ENCODE measurements at regions not wholly inside any gene's neighbourhood (a gene's known extent, or its start where the extent isn't known, plus 50 kb on each side); places are given as distances from the start of the nearest gene placed in this dataset.

GRCh38 chr15:29920515-29920914, 98.2 kb upstream of the TJP1 start:
- Histone ChIP-seq H3K27me3 (replicated peaks; ENCODE audit: insufficient read depth) (no peaks in the 10 kb centered on the region), H3K4me1 (ENCODE audit: insufficient read depth) (peaks cover 36% of the 10 kb centered on the region), H3K27ac (no peak overlapping the region), H3K4me3 (no peak overlapping the region), H3K9ac (no peak overlapping the region), H3F3A (ENCODE audit: insufficient read depth) (0 out of 2 replicates have a peak, but pooled peaks cover 20% of the 10 kb centered on the region), H3K79me2 (ENCODE audit: insufficient read depth) (no peaks in the 10 kb centered on the region), H3K4me2 (ENCODE audit: unreplicated experiment) (no peak overlapping the region), H4K20me1 (ENCODE audit: insufficient read depth) (no peaks in the 10 kb centered on the region), H3K36me3 (ENCODE audit: low read depth) (no peaks in the 10 kb centered on the region), H3K9me2 (ENCODE audit: insufficient read depth) (no peaks in the 10 kb centered on the region), H3K9me3 (ENCODE audit: low read depth) (no peaks in the 10 kb centered on the region), H2AFZ (no peak overlapping the region)
- DNase-seq = peak; percentile 24
- WGBS, 2 experiments (ENCODE audit: low coverage in 1 of 2, low lambda C conversion rate in 2 of 2, missing lambda C conversion rate in 2 of 2) = 57 to 60% methylated on average over 12 of the region's 12 CpGs
- TF ChIP-seq EZH2 (IDR thresholded peaks at IDR 0.05; ENCODE audit: insufficient read depth, poor library complexity, severe bottlenecking) = no peak
- no peak for TF ChIP-seq EZH2phosphoT487 (IDR thresholded peaks at IDR 0.05; ENCODE audit: insufficient read depth, low read depth)
- in situ Hi-C loops (cut with MboI) = loop anchor here (10.0 kb wide), 1 partner anchor 166 kb away; no protein-coding TSS in a partner anchor

- TF ChIP-seq EZH2phosphoT487 (IDR thresholded peaks at IDR 0.05; ENCODE audit: insufficient read depth, low read depth) (no peak), EZH2 (IDR thresholded peaks at IDR 0.05; ENCODE audit: insufficient read depth, poor library complexity, severe bottlenecking) (no peak)
- H3K9me2 ChIP-seq (ENCODE audit: insufficient read depth) = no peaks in the 10 kb centered on the region
These were observed 97.2 kb upstream of the TJP1 start for GRCh38 chr15:29919380-29919881.

DNA sequence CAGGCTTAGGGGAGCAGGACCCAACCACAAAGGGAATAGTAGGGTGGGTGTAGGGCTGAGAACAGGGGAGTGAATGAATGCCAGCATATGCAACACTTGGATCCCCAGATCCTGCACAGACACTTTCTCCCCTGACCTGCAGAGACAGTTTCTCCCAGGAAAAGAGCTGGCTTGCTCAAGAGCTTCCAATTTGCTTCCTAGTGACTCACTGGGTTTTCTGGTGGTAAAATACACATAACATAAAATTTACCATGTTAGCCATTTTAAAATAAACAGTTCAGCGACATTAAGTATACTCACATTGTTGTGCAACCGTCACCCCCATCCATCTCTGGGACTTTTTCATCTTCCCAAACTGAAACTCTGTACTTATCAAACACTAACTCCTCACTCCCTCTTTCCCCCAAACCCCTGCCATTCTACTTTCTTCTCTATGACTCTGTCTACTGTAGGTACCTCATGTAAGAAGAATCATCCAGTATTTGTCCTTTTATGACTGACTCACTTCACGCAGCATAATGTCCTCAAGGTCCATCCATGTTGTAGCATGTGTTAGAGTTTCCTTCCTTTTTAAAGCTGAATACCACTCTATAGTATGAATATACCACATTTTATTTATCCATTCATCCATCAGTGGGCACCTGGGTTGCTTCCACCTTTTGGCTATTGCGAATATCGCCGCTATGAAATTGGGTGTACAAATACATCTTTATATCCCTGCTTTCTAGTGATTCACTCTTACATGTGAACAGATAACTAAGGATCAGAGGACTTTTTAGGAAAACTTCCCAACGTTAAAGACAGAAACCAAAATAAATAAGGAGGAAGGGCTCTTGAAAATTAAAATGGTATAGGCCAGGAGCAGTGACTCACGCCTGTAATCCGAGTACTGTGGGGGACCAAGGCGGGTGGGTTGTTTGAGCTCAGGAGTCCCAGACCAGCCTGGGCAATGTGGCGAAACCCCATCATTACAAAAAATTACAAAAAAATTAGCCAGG, 95.6 kb upstream of the TJP1 start:
- no peak overlapping the region for H3K4me2 ChIP-seq (ENCODE audit: unreplicated experiment)
- WGBS, 2 experiments (ENCODE audit: low coverage in 1 of 2, low lambda C conversion rate in 2 of 2, missing lambda C conversion rate in 2 of 2) = 80 to 82% methylated on average over 11 of the region's 11 CpGs

More at GRCh38 chr15:29919380-29919881, 97.2 kb upstream of the TJP1 start:
- Histone ChIP-seq H3F3A (ENCODE audit: insufficient read depth) (0 out of 2 replicates have a peak, but pooled peaks cover 13% of the 10 kb centered on the region), H3K9ac (no peak overlapping the region), H3K4me1 (ENCODE audit: insufficient read depth) (peaks cover 25% of the 10 kb centered on the region), H3K27me3 (replicated peaks; ENCODE audit: insufficient read depth) (no peaks in the 10 kb centered on the region), H3K4me3 (no peak overlapping the region), H3K79me2 (ENCODE audit: insufficient read depth) (no peaks in the 10 kb centered on the region), H3K4me2 (ENCODE audit: unreplicated experiment) (no peak overlapping the region), H3K36me3 (ENCODE audit: low read depth) (no peaks in the 10 kb centered on the region), H3K27ac (no peak overlapping the region), H2AFZ (no peak overlapping the region), H3K9me3 (ENCODE audit: low read depth) (no peaks in the 10 kb centered on the region), H4K20me1 (ENCODE audit: insufficient read depth) (no peaks in the 10 kb centered on the region)
- in situ Hi-C loops (cut with MboI) = no loop called here
- no peak for DNase-seq
- 88 to 100% methylated on average over 2 of the region's 2 CpGs for WGBS, 2 experiments (ENCODE audit: low coverage in 1 of 2, low lambda C conversion rate in 2 of 2, missing lambda C conversion rate in 2 of 2)

DNA sequence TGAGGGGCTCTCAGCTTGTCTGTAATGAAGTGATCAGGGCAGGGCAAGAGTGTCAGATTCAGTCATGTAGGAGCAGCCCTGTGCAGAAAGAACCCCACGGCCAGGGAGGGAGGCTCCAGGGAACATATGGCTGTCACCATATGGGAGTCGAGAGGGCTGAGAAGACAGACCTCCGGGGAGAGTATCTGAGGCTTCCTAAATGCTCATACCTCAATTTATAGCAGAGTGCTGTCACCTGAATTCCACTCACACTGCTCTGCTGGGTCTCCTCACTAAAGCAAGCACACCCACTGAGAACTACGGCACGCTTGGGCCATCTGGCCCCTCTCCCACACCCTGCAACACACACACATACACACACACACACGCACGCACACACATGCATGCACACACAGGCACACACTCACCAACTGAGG, 92.3 kb upstream of the TJP1 start:
- Histone ChIP-seq H3K9me3 (ENCODE audit: low read depth) (no peaks in the 10 kb centered on the region), H3K4me3 (no peak overlapping the region), H3F3A (ENCODE audit: insufficient read depth) (peaks cover 37% of the 10 kb centered on the region), H3K4me2 (ENCODE audit: unreplicated experiment) (no peak overlapping the region), H3K27me3 (replicated peaks; ENCODE audit: insufficient read depth) (no peaks in the 10 kb centered on the region), H2AFZ (no peak overlapping the region; the same call in 1 of the 2 replicates), H4K20me1 (ENCODE audit: insufficient read depth) (no peaks in the 10 kb centered on the region), H3K9me2 (ENCODE audit: insufficient read depth) (no peaks in the 10 kb centered on the region), H3K27ac (no peak overlapping the region), H3K79me2 (ENCODE audit: insufficient read depth) (no peaks in the 10 kb centered on the region), H3K36me3 (ENCODE audit: low read depth) (no peaks in the 10 kb centered on the region), H3K9ac (no peak overlapping the region), H3K4me1 (ENCODE audit: insufficient read depth) (peaks cover 26% of the 10 kb centered on the region)
- no peak for DNase-seq
- TF ChIP-seq EZH2 (IDR thresholded peaks at IDR 0.05; ENCODE audit: insufficient read depth, poor library complexity, severe bottlenecking) = no peak
- TF ChIP-seq EZH2phosphoT487 (IDR thresholded peaks at IDR 0.05; ENCODE audit: insufficient read depth, low read depth) = no peak
- WGBS, 2 experiments (ENCODE audit: low coverage in 1 of 2, low lambda C conversion rate in 2 of 2, missing lambda C conversion rate in 2 of 2) = 44 to 59% methylated on average over 7 of the region's 7 CpGs
- in situ Hi-C loops (cut with MboI) = no loop called here

More for the DNA sequence above, 95.6 kb upstream of the TJP1 start:
- H3K4me1 ChIP-seq (ENCODE audit: insufficient read depth) = peaks cover 34% of the 10 kb centered on the region
- in situ Hi-C loops (cut with MboI) = no loop called here
- H3K27ac ChIP-seq = no peak overlapping the region
- H2AFZ ChIP-seq = no peak overlapping the region
- TF ChIP-seq EZH2 (IDR thresholded peaks at IDR 0.05; ENCODE audit: insufficient read depth, poor library complexity, severe bottlenecking) (no peak), EZH2phosphoT487 (IDR thresholded peaks at IDR 0.05; ENCODE audit: insufficient read depth, low read depth) (no peak)
- H3K9ac ChIP-seq = no peak overlapping the region
- no peaks in the 10 kb centered on the region for H3K36me3 ChIP-seq (ENCODE audit: low read depth)
- no peaks in the 10 kb centered on the region for H3K9me2 ChIP-seq (ENCODE audit: insufficient read depth)
- DNase-seq = peak; percentile 56
- no peaks in the 10 kb centered on the region for H3K79me2 ChIP-seq (ENCODE audit: insufficient read depth)
- no peak overlapping the region for H3K4me3 ChIP-seq
- no peaks in the 10 kb centered on the region for H3K9me3 ChIP-seq (ENCODE audit: low read depth)
- H3F3A ChIP-seq (ENCODE audit: insufficient read depth) = peaks cover 25% of the 10 kb centered on the region
- no peaks in the 10 kb centered on the region for H4K20me1 ChIP-seq (ENCODE audit: insufficient read depth)
- H3K27me3 ChIP-seq (replicated peaks; ENCODE audit: insufficient read depth) = no peaks in the 10 kb centered on the region
